Mesenchymal stem cell (in vitro differentiated cells and primary cell): ENCODE measurements at regions not wholly inside any gene's neighbourhood (a gene's known extent, or its start where the extent isn't known, plus 50 kb on each side); places are given as distances from the start of the nearest gene placed in this dataset.

Experiments used
- DNase-seq: peaks from one replicate; pipeline ENCODE4 v3.0.0-alpha.2; 2013
- H2AFZ ChIP-seq: one replicate; pipeline ENCODE4 v1.6.1; 2013; ENCODE audit warnings: low read depth, mild to moderate bottlenecking, control low read depth, inconsistent platforms, low read length, moderate library complexity
- H2AK5ac ChIP-seq: 2 replicates; pipeline ENCODE4 v1.6.1; 2013; ENCODE audit warnings: low read length, moderate library complexity, mild to moderate bottlenecking, inconsistent platforms; ENCODE audit not compliant: severe bottlenecking
- H2BK120ac ChIP-seq: one replicate; pipeline ENCODE4 v1.6.1; 2013; ENCODE audit warnings: low read depth, mild to moderate bottlenecking, inconsistent platforms, low read length, moderate library complexity
- H2BK12ac ChIP-seq, 2 experiments: one replicate each; pipeline ENCODE4 v1.6.1; 2013; ENCODE audit warnings: inconsistent platforms in 2 of 2, low read length in 2 of 2, mild to moderate bottlenecking in 2 of 2, moderate library complexity in 2 of 2, control low read depth in 1 of 2
- H2BK15ac ChIP-seq: one replicate; pipeline ENCODE4 v1.6.1; 2013; ENCODE audit warnings: mild to moderate bottlenecking, low read depth, inconsistent platforms; ENCODE audit not compliant: poor library complexity, severe bottlenecking
- H2BK5ac ChIP-seq: 2 replicates; pipeline ENCODE4 v1.6.1; 2013; ENCODE audit warnings: low read depth, mild to moderate bottlenecking, low read length, control low read depth, inconsistent platforms; ENCODE audit not compliant: poor library complexity, severe bottlenecking
- H3K14ac ChIP-seq, 2 experiments: one replicate each; pipeline ENCODE4 v1.6.1; 2013; ENCODE audit warnings: inconsistent platforms in 2 of 2, low read length in 2 of 2, control low read depth in 1 of 2, mild to moderate bottlenecking in 1 of 2, moderate library complexity in 1 of 2
- H3K18ac ChIP-seq, 2 experiments: one replicate each; pipeline ENCODE4 v1.6.1; 2013; ENCODE audit warnings: inconsistent platforms in 2 of 2, low read length in 2 of 2, control low read depth in 1 of 2, low read depth in 1 of 2, mild to moderate bottlenecking in 1 of 2
- H3K23ac ChIP-seq, 2 experiments: one replicate each; pipeline ENCODE4 v1.6.1; 2013; ENCODE audit warnings: inconsistent platforms in 2 of 2, low read length in 2 of 2, mild to moderate bottlenecking in 2 of 2, moderate library complexity in 2 of 2, control low read depth in 1 of 2
- H3K27ac ChIP-seq: 2 replicates; pipeline ENCODE4 v1.5.1; 2013; ENCODE audit warnings: mild to moderate bottlenecking, moderate library complexity, low read length, control low read depth, inconsistent platforms; ENCODE audit not compliant: poor library complexity, severe bottlenecking
- H3K27me3 ChIP-seq, 2 experiments: 2 replicates each; pipeline versions ENCODE4 v1.6.1 to v1.7.0; 2013; ENCODE audit warnings: low read length in 2 of 2, mild to moderate bottlenecking in 2 of 2, moderate library complexity in 2 of 2, control low read depth in 1 of 2, inconsistent platforms in 1 of 2; ENCODE audit not compliant: control insufficient read depth in 1 of 2, insufficient read depth in 1 of 2
- H3K36me3 ChIP-seq, 2 experiments: 2 replicates each; pipeline versions ENCODE4 v1.6.1 to v1.7.0; 2013; ENCODE audit warnings: low read length in 2 of 2, control low read depth in 1 of 2, inconsistent platforms in 1 of 2, low read depth in 1 of 2, mild to moderate bottlenecking in 1 of 2; ENCODE audit not compliant: insufficient read depth in 2 of 2, control insufficient read depth in 1 of 2
- H3K4ac ChIP-seq, 2 experiments: one replicate each; pipeline ENCODE4 v1.6.1; 2013; ENCODE audit warnings: inconsistent platforms in 2 of 2, low read length in 2 of 2, mild to moderate bottlenecking in 2 of 2, moderate library complexity in 2 of 2, control low read depth in 1 of 2, low read depth in 1 of 2
- H3K4me1 ChIP-seq: 2 replicates; pipeline ENCODE4 v1.6.1; 2013; ENCODE audit warnings: low read depth, low read length, control low read depth; ENCODE audit not compliant: control insufficient read depth, insufficient read depth
- H3K4me2 ChIP-seq: 2 replicates; pipeline ENCODE4 v1.6.1; 2013; ENCODE audit warnings: low read length, mild to moderate bottlenecking, inconsistent platforms; ENCODE audit not compliant: poor library complexity, severe bottlenecking
- H3K4me3 ChIP-seq, 2 experiments: 2 replicates each; pipeline versions ENCODE4 v1.5.1 to v1.7.0; 2013; ENCODE audit warnings: low read length in 2 of 2, mild to moderate bottlenecking in 2 of 2, control low read depth in 1 of 2, low read depth in 1 of 2; ENCODE audit not compliant: insufficient read depth in 1 of 2
- H3K79me1 ChIP-seq: replicated peaks from 2 replicates; pipeline ENCODE4 v1.6.1; 2013; ENCODE audit warnings: mild to moderate bottlenecking, control low read depth, low read length, inconsistent platforms; ENCODE audit not compliant: poor library complexity, severe bottlenecking
- H3K9ac ChIP-seq: 2 replicates; pipeline ENCODE4 v1.7.0; 2013; ENCODE audit warnings: mild to moderate bottlenecking, low read length, moderate library complexity
- H3K9me3 ChIP-seq: 2 replicates; pipeline ENCODE4 v1.7.0; 2013; ENCODE audit warnings: mild to moderate bottlenecking, low read length; ENCODE audit not compliant: control insufficient read depth
- H4K8ac ChIP-seq: one replicate; pipeline ENCODE4 v1.6.1; 2013; ENCODE audit warnings: inconsistent platforms, mild to moderate bottlenecking, low read length, moderate library complexity
- H4K91ac ChIP-seq: one replicate; pipeline ENCODE4 v1.6.1; 2013; ENCODE audit warnings: mild to moderate bottlenecking, low read length, inconsistent platforms
- WGBS: methylation state at CpG from one replicate; pipeline ENCODE4 v1.1.7; 2013; ENCODE audit warnings: mixed read lengths; 5-methylcytosine and 5-hydroxymethylcytosine counted together

DNA sequence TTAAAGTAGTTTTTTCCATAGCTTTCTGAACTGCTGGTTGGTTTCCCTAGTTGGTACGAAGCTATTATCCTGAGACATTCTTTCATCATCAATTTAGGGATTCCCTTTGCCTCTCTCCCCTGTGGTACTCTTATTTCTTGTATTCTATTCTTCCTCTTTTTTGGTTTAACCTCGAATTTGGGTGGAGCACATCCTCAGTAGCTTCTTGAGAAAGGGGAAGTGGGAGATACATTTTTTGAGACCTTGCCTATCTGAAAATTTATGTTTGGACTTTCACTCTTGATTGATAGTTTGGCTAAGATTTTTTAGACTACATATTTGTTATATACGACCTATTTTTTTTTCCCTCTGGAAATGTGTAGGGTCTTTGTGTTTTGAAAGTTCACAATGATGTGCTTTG lies 121.7 kb upstream of the ZBED5 start:
- H3K36me3 ChIP-seq: no peaks in the 10 kb centered on the region
- no peak overlapping the region for H4K91ac ChIP-seq
- no peak overlapping the region for H3K27ac ChIP-seq
- H3K79me1 ChIP-seq: no peaks in the 10 kb centered on the region
- no peak overlapping the region for H2AK5ac ChIP-seq
- H3K18ac ChIP-seq: no peak overlapping the region
- H2BK5ac ChIP-seq: no peak overlapping the region
- no peak overlapping the region for H3K9ac ChIP-seq
- no peak overlapping the region for H3K14ac ChIP-seq
- WGBS: 78% methylated on average over 3 of the region's 3 CpGs
- H2AFZ ChIP-seq: no peak overlapping the region
- peaks cover 0 to 13% of the 10 kb centered on the region in 2 experiments for H3K27me3 ChIP-seq
- peaks cover 10% of the 10 kb centered on the region for H3K9me3 ChIP-seq
- no peak overlapping the region for H2BK120ac ChIP-seq
- H2BK12ac ChIP-seq: no peak overlapping the region
- no peak overlapping the region for H3K23ac ChIP-seq
- H3K4me3 ChIP-seq: no peak overlapping the region
- H3K4me1 ChIP-seq: peaks cover 1% of the 10 kb centered on the region
- no peak for DNase-seq
- no peak overlapping the region for H3K4me2 ChIP-seq
- H2BK15ac ChIP-seq: no peak overlapping the region
- no peak overlapping the region for H3K4ac ChIP-seq
- no peak overlapping the region for H4K8ac ChIP-seq

- no peak overlapping the region for H3K4me3 ChIP-seq
These were observed 120.3 kb upstream of the ZBED5 start for GRCh38 chr11:10978198-10978597.

DNA sequence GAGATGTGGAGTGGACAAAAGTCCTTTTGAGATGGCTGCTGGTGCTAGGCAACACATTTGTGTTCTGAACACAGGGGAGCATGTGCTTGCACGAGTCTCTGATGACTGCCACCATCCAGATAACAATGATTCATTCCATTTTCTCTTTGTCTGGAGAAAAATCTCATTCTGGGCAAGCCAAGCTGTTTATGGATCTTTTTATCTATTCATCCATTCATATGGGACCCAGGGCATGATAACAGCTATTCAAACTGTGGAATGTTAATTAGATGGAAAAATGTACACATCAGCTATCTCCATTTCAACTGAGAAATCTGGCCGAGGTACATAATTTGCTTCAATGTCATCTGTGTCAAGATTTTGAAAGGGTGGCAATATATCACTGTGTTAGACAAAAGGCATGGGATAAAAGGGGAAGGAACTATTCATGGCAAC lies 117.5 kb upstream of the ZBED5 start:
- Histone ChIP-seq H3K27me3 (peaks cover 0 to 13% of the 10 kb centered on the region in 2 experiments), H2BK5ac (no peak overlapping the region), H2AK5ac (no peak overlapping the region), H2AFZ (no peak overlapping the region), H3K79me1 (no peaks in the 10 kb centered on the region), H3K36me3 (no peaks in the 10 kb centered on the region), H3K9me3 (peaks cover 11% of the 10 kb centered on the region), H2BK120ac (no peak overlapping the region), H3K18ac (no peak overlapping the region), H3K4me3 (no peak overlapping the region), H4K8ac (no peak overlapping the region), H3K4me1 (no peaks in the 10 kb centered on the region), H4K91ac (no peak overlapping the region), H3K4ac (no peak overlapping the region), H3K14ac (no peak overlapping the region), H2BK12ac (no peak overlapping the region), H3K23ac (no peak overlapping the region), H2BK15ac (no peak overlapping the region), H3K4me2 (no peak overlapping the region), H3K27ac (no peak overlapping the region), H3K9ac (no peak overlapping the region)
- no peak for DNase-seq
- 43% methylated on average over 2 of the region's 2 CpGs for WGBS

More at GRCh38 chr11:10978198-10978597, 120.3 kb upstream of the ZBED5 start:
- no peak overlapping the region for H4K91ac ChIP-seq
- no peak overlapping the region for H2BK120ac ChIP-seq
- DNase-seq: no peak
- no peaks in the 10 kb centered on the region for H3K36me3 ChIP-seq
- WGBS: no CpG with 5 or more reads among the region's 1 CpG
- no peaks in the 10 kb centered on the region for H3K79me1 ChIP-seq
- peaks cover 11% of the 10 kb centered on the region for H3K9me3 ChIP-seq
- H3K27ac ChIP-seq: no peak overlapping the region
- H3K4ac ChIP-seq: no peak overlapping the region
- H3K27me3 ChIP-seq: peaks cover 0 to 13% of the 10 kb centered on the region in 2 experiments
- H2AFZ ChIP-seq: no peak overlapping the region
- no peak overlapping the region for H3K18ac ChIP-seq
- no peak overlapping the region for H2BK5ac ChIP-seq
- peaks cover 1% of the 10 kb centered on the region for H3K4me1 ChIP-seq
- H2BK12ac ChIP-seq: no peak overlapping the region
- H3K23ac ChIP-seq: no peak overlapping the region
- H4K8ac ChIP-seq: no peak overlapping the region
- no peak overlapping the region for H3K9ac ChIP-seq
- H3K14ac ChIP-seq: no peak overlapping the region
- H2BK15ac ChIP-seq: no peak overlapping the region
- H2AK5ac ChIP-seq: no peak overlapping the region
- no peak overlapping the region for H3K4me2 ChIP-seq

DNA sequence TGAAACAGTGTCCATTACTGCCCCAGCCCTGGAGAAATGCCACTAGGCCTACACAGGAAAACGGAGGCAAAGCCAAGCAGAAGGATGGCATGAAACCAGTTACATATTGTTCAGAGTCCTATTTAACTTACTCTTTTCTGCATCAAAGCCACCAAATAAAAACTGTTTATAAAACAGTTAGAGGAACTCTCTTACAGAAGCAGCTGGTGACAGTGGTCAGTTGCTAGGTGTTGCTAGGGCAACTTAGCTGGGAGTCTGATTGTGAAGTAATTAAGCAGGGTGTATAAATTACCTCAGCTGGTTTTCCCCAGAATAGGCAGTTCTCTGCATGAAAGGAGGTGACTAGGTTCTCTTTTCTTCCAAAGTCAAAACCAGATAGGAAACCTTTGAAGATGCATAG lies 115.6 kb upstream of the ZBED5 start:
- Histone ChIP-seq H2BK120ac (no peak overlapping the region), H4K91ac (no peak overlapping the region), H3K4me2 (no peak overlapping the region), H2AK5ac (no peak overlapping the region), H3K36me3 (no peaks in the 10 kb centered on the region), H3K27me3 (peaks cover 0 to 8% of the 10 kb centered on the region in 2 experiments), H3K4ac (no peak overlapping the region), H3K4me3 (no peak overlapping the region), H3K27ac (no peak overlapping the region), H3K23ac (no peak overlapping the region), H3K18ac (no peak overlapping the region), H2BK12ac (no peak overlapping the region), H2AFZ (no peak overlapping the region), H3K14ac (no peak overlapping the region), H3K79me1 (no peaks in the 10 kb centered on the region), H3K4me1 (no peaks in the 10 kb centered on the region), H2BK5ac (no peak overlapping the region), H3K9me3 (peaks cover 4% of the 10 kb centered on the region), H3K9ac (no peak overlapping the region), H4K8ac (no peak overlapping the region), H2BK15ac (no peak overlapping the region)
- no peak for DNase-seq
- WGBS: 100% methylated on average over 1 of the region's 1 CpG
